Keratinocyte (primary cell): ENCODE measurements at regions not wholly inside any gene's neighbourhood (a gene's known extent, or its start where the extent isn't known, plus 50 kb on each side); places are given as distances from the start of the nearest gene placed in this dataset.

Source experiments
- DNase-seq: peaks from one replicate; pipeline ENCODE4 v3.0.0-alpha.2; 2011; ENCODE audit warnings: low read depth, missing footprints, low spot score
- FAIRE-seq: peaks from 2 replicates; lab custom pipeline; 2011; peaks lifted over from hg19 to GRCh38; lab: Jason Lieb, UNC
- H2AFZ ChIP-seq: 2 replicates; pipeline ENCODE4 v1.6.0; 2012; ENCODE audit warnings: low read length, control low read depth, inconsistent platforms; ENCODE audit not compliant: control insufficient read depth
- H3K27ac ChIP-seq: 2 replicates; pipeline ENCODE4 v1.5.1; 2011; ENCODE audit warnings: low read length; ENCODE audit not compliant: control insufficient read depth, insufficient read depth
- H3K27me3 ChIP-seq: 3 replicates; pipeline ENCODE4 v1.6.0; 2011; ENCODE audit warnings: low read length; ENCODE audit not compliant: control insufficient read depth, insufficient read depth; ENCODE audit errors: extremely low read depth
- H3K36me3 ChIP-seq, 2 experiments: 2 replicates in 1 of 2; 3 replicates in 1 of 2; pipeline ENCODE4 v1.5.1; 2011; ENCODE audit warnings: low read length in 2 of 2, mild to moderate bottlenecking in 1 of 2; ENCODE audit not compliant: control insufficient read depth in 2 of 2, insufficient read depth in 2 of 2; ENCODE audit errors: extremely low read depth in 1 of 2
- H3K4me1 ChIP-seq: 3 replicates; pipeline ENCODE4 v1.5.1; 2011; ENCODE audit warnings: low read length; ENCODE audit not compliant: control insufficient read depth, insufficient read depth; ENCODE audit errors: extremely low read depth
- H3K4me2 ChIP-seq: 3 replicates; pipeline ENCODE4 v1.6.0; 2011; ENCODE audit warnings: low read depth, low read length; ENCODE audit not compliant: control insufficient read depth, insufficient read depth; ENCODE audit errors: extremely low read depth
- H3K4me3 ChIP-seq, 3 experiments: fragments of 200-600 bp in 1 of 3; sonication (generic) in 1 of 3; 2 replicates in 2 of 3; 3 replicates in 1 of 3; pipeline ENCODE4 v1.5.1; 2011 to 2016; ENCODE audit warnings: low read length in 3 of 3, mild to moderate bottlenecking in 3 of 3, control low read depth in 2 of 3, inconsistent platforms in 1 of 3, low read depth in 1 of 3, mixed read lengths in 1 of 3, mixed run types in 1 of 3, moderate library complexity in 1 of 3; ENCODE audit not compliant: control insufficient read depth in 2 of 3, insufficient read depth in 2 of 3; ENCODE audit errors: extremely low read depth in 1 of 3
- H3K79me2 ChIP-seq: 2 replicates; pipeline ENCODE4 v1.6.0; 2012; ENCODE audit warnings: low read length; ENCODE audit not compliant: control insufficient read depth, insufficient read depth
- H3K9ac ChIP-seq: 3 replicates; pipeline ENCODE4 v1.6.0; 2011; ENCODE audit warnings: low read length; ENCODE audit not compliant: control insufficient read depth, insufficient read depth; ENCODE audit errors: extremely low read depth
- H3K9me1 ChIP-seq: 3 replicates; pipeline ENCODE4 v1.6.0; 2011; ENCODE audit warnings: low read length; ENCODE audit not compliant: control insufficient read depth, insufficient read depth; ENCODE audit errors: extremely low read depth
- H3K9me3 ChIP-seq: 2 replicates; pipeline ENCODE4 v1.5.1; 2012; ENCODE audit warnings: low read depth, low read length; ENCODE audit not compliant: control insufficient read depth
- H4K20me1 ChIP-seq: 3 replicates; pipeline ENCODE4 v1.6.0; 2011; ENCODE audit warnings: low read length; ENCODE audit not compliant: control insufficient read depth, insufficient read depth; ENCODE audit errors: extremely low read depth
- EZH2 ChIP-seq: IDR thresholded peaks from one replicate; pipeline ENCODE4 v1.6.1; 2012; ENCODE audit warnings: inconsistent platforms, mild to moderate bottlenecking, low read length, moderate library complexity
- dilution Hi-C: fragments of 300-500 bp; cut with MboI; formaldehyde crosslinking; loops from one replicate; pipeline ENCODE4 v1.7.0; 2020; ENCODE audit warnings: low sequenced_read_pairs; ENCODE audit not compliant: extremely low pct_ligation_motif_present
- TF ChIP-seq, protein P1 (sequence below), 3 experiments: IDR thresholded peaks in 1 of 3; conservative IDR thresholded peaks in 1 of 3; optimal IDR thresholded peaks in 1 of 3; 2 replicates in 2 of 3; 3 replicates in 1 of 3; pipeline versions ENCODE3 to v1.5.1; 2011; ENCODE audit warnings: low read length in 3 of 3, mild to moderate bottlenecking in 3 of 3, moderate library complexity in 2 of 3, control low read depth in 1 of 3, inconsistent platforms in 1 of 3; ENCODE audit not compliant: insufficient read depth in 2 of 3; ENCODE audit errors: extremely low read depth in 1 of 3

DNA sequence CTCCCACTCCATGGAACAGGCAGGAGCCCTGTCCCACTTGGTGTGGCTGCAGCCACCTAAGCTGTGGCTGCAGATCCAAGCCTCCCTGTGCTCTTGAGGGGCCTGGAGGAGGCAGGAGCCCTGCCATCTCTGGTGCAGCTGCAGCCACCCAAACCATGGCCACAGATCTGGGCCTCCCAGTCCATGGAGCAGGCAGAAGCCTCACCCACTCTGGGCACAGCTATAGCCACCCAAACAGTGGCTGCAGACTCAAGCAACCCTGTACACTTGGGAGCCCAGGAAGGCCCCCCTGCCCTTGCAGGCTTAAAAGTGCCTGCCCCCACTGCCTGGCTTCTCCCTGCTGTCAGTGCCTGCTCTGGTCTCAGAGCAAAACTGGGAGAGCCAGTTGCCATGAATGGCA lies 320.3 kb downstream of the RFPL4B start:
- Histone ChIP-seq H3K27me3 (no peaks in the 10 kb centered on the region), H3K36me3 (no peaks in the 10 kb centered on the region), H3K9me3 (no peaks in the 10 kb centered on the region), H3K27ac (no peak overlapping the region), H3K4me3 (no peak overlapping the region), H4K20me1 (no peaks in the 10 kb centered on the region), H3K4me2 (no peak overlapping the region), H3K9me1 (no peaks in the 10 kb centered on the region), H3K9ac (no peak overlapping the region), H2AFZ (no peak overlapping the region), H3K4me1 (no peaks in the 10 kb centered on the region), H3K79me2 (no peaks in the 10 kb centered on the region)
- dilution Hi-C loops: no loop called here
- FAIRE-seq: no peak
- TF ChIP-seq, protein P1, sequence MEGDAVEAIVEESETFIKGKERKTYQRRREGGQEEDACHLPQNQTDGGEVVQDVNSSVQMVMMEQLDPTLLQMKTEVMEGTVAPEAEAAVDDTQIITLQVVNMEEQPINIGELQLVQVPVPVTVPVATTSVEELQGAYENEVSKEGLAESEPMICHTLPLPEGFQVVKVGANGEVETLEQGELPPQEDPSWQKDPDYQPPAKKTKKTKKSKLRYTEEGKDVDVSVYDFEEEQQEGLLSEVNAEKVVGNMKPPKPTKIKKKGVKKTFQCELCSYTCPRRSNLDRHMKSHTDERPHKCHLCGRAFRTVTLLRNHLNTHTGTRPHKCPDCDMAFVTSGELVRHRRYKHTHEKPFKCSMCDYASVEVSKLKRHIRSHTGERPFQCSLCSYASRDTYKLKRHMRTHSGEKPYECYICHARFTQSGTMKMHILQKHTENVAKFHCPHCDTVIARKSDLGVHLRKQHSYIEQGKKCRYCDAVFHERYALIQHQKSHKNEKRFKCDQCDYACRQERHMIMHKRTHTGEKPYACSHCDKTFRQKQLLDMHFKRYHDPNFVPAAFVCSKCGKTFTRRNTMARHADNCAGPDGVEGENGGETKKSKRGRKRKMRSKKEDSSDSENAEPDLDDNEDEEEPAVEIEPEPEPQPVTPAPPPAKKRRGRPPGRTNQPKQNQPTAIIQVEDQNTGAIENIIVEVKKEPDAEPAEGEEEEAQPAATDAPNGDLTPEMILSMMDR (optimal IDR thresholded peaks at IDR 0.05 in 1 of 3, IDR thresholded peaks at IDR 0.05 in 1 of 3, conservative IDR thresholded peaks at IDR 0.05 in 1 of 3; ENCODE audit: extremely low read depth in 1 of 3, insufficient read depth in 2 of 3, low read length in 3 of 3): no peak
- TF ChIP-seq EZH2: no peak
- no peak for DNase-seq

DNA sequence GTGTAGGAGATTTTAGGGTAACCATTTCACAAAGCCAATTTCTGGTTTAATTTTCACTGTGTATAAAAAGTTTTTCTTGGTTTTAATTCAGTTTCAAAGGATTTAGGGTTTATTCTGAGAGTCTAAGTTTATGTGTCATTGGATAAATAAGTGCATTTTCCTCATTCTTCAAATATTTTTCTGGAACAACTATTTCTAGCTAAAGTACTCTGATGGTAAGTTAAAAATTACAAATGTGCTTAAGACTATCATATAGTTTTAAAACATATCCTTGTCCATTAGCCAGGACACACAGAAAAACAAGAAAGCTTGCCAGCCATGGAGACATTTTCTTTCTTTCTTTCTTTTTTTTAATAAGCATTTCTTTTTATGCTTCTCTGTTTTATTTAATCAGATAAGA lies 333.0 kb downstream of the RFPL4B start:
- DNase-seq (no peak), FAIRE-seq (no peak)
- no peak overlapping the region for H3K4me3 ChIP-seq
- H4K20me1 ChIP-seq: no peaks in the 10 kb centered on the region
- H3K36me3 ChIP-seq: no peaks in the 10 kb centered on the region
- H2AFZ ChIP-seq: peak overlapping the region; percentile 43
- H3K9ac ChIP-seq: no peak overlapping the region
- no peak overlapping the region for H3K4me2 ChIP-seq
- H3K9me3 ChIP-seq: no peaks in the 10 kb centered on the region
- H3K27me3 ChIP-seq: no peaks in the 10 kb centered on the region
- H3K27ac ChIP-seq: no peak overlapping the region
- TF ChIP-seq EZH2: no peak
- TF ChIP-seq, protein P1 (optimal IDR thresholded peaks at IDR 0.05 in 1 of 3, IDR thresholded peaks at IDR 0.05 in 1 of 3, conservative IDR thresholded peaks at IDR 0.05 in 1 of 3; ENCODE audit: extremely low read depth in 1 of 3, insufficient read depth in 2 of 3, low read length in 3 of 3): no peak
- H3K9me1 ChIP-seq: no peaks in the 10 kb centered on the region
- no peaks in the 10 kb centered on the region for H3K79me2 ChIP-seq
- dilution Hi-C loops: no loop called here
- no peaks in the 10 kb centered on the region for H3K4me1 ChIP-seq
